Astrocyte (in vitro differentiated cells and primary cell): ENCODE measurements at regions not wholly inside any gene's neighbourhood (a gene's known extent, or its start where the extent isn't known, plus 50 kb on each side); places are given as distances from the start of the nearest gene placed in this dataset.
"Not testable (repeated sequence)": the region's sequence is repeated elsewhere in the genome, so short reads cannot be mapped to it uniquely, and the experiment has no call there.

Experiments
- DNase-seq: peaks from one replicate; pipeline ENCODE4 v3.0.0-alpha.2; 2010; ENCODE audit warnings: low read depth
- FAIRE-seq: peaks from 2 replicates; lab custom pipeline; 2011; peaks lifted over from hg19 to GRCh38; lab: Jason Lieb, UNC
- H2AFZ ChIP-seq: 2 replicates; pipeline ENCODE4 v1.6.0; 2012; ENCODE audit warnings: low read depth, low read length, inconsistent platforms
- H3K27ac ChIP-seq: 2 replicates; pipeline ENCODE4 v1.5.1; 2011; ENCODE audit warnings: low read depth, low read length, inconsistent platforms
- H3K27me3 ChIP-seq: 2 replicates; pipeline ENCODE4 v1.6.0; 2011; ENCODE audit warnings: low read length, inconsistent platforms; ENCODE audit not compliant: insufficient read depth
- H3K36me3 ChIP-seq: 2 replicates; pipeline ENCODE4 v1.5.1; 2011; ENCODE audit warnings: low read length, inconsistent platforms; ENCODE audit not compliant: insufficient read depth
- H3K4me1 ChIP-seq: 2 replicates; pipeline ENCODE4 v1.5.1; 2011; ENCODE audit warnings: low read length, inconsistent platforms; ENCODE audit not compliant: insufficient read depth
- H3K4me2 ChIP-seq: 2 replicates; pipeline ENCODE4 v1.6.0; 2012; ENCODE audit warnings: low read length, inconsistent platforms
- H3K4me3 ChIP-seq: 2 replicates; pipeline ENCODE4 v1.5.1; 2011; ENCODE audit warnings: low read depth, mild to moderate bottlenecking, low read length, inconsistent platforms; ENCODE audit not compliant: insufficient read depth
- H3K79me2 ChIP-seq: 2 replicates; pipeline ENCODE4 v1.6.0; 2012; ENCODE audit warnings: mild to moderate bottlenecking, low read length, inconsistent platforms; ENCODE audit not compliant: insufficient read depth
- H3K9ac ChIP-seq: 2 replicates; pipeline ENCODE4 v1.6.0; 2012; ENCODE audit warnings: mild to moderate bottlenecking, low read length, inconsistent platforms
- H3K9me3 ChIP-seq: 2 replicates; pipeline ENCODE4 v1.5.1; 2012; ENCODE audit warnings: low read depth, mild to moderate bottlenecking, low read length, inconsistent platforms; ENCODE audit not compliant: insufficient read depth
- H4K20me1 ChIP-seq: 2 replicates; pipeline ENCODE4 v1.6.0; 2012; ENCODE audit warnings: low read length, inconsistent platforms; ENCODE audit not compliant: insufficient read depth
- H3K27ac Mint-ChIP-seq: one replicate; pipeline ENCODE4 v1.8.0; 2021; ENCODE audit warnings: mild to moderate bottlenecking, mixed read lengths; ENCODE audit not compliant: unreplicated experiment
- H3K27me3 Mint-ChIP-seq: one replicate; pipeline ENCODE4 v1.8.0; 2021; ENCODE audit warnings: low read depth, mixed read lengths; ENCODE audit not compliant: unreplicated experiment
- H3K36me3 Mint-ChIP-seq: one replicate; pipeline ENCODE4 v1.8.0; 2021; ENCODE audit warnings: low read depth, mixed read lengths; ENCODE audit not compliant: unreplicated experiment
- H3K4me1 Mint-ChIP-seq: one replicate; pipeline ENCODE4 v1.8.0; 2021; ENCODE audit warnings: low read depth, mixed read lengths; ENCODE audit not compliant: unreplicated experiment
- H3K4me3 Mint-ChIP-seq: one replicate; pipeline ENCODE4 v1.8.0; 2021; ENCODE audit warnings: mild to moderate bottlenecking, moderate library complexity, mixed read lengths; ENCODE audit not compliant: unreplicated experiment
- H3K9me3 Mint-ChIP-seq: one replicate; pipeline ENCODE4 v1.8.0; 2021; ENCODE audit warnings: mild to moderate bottlenecking, mixed read lengths; ENCODE audit not compliant: unreplicated experiment
- EZH2 ChIP-seq: IDR thresholded peaks from 2 replicates; pipeline ENCODE4 v1.6.1; 2012; ENCODE audit warnings: mild to moderate bottlenecking, low read length, inconsistent platforms; ENCODE audit not compliant: insufficient read depth
- TF ChIP-seq, protein P1 (sequence below): IDR thresholded peaks from 2 replicates; pipeline ENCODE4 v1.5.1; 2011; ENCODE audit warnings: low read depth, mild to moderate bottlenecking, inconsistent platforms, low read length, moderate library complexity; ENCODE audit not compliant: insufficient read depth

DNA sequence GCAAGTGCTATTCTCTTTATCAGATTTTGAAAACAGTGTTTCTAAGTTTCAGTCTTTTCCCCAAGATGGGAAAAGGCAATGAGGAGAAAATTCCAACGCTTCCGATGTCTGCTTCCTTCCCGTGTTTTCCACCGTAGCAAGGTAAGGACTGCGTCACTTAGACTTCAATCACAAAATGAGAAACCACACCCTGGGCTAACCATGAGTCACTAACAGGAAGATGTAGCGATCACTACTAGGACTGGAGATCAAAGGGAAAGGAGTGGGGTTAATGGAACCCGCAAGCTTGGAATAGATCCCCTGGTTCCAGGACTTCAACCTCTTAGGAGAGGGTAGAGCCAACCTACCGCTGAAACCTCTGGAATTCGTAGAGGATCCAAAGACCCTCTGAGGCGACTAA lies 250.7 kb upstream of the ZFP42 start:
- no peak overlapping the region for H3K9ac ChIP-seq
- Mint-ChIP-seq H3K36me3 (no peaks in the 10 kb centered on the region), H3K4me3 (no peak overlapping the region), H3K27ac (no peak overlapping the region), H3K4me1 (no peaks in the 10 kb centered on the region), H3K27me3 (no peaks in the 10 kb centered on the region), H3K9me3 (peaks cover 2% of the 10 kb centered on the region)
- no peaks in the 10 kb centered on the region for H4K20me1 ChIP-seq
- no peaks in the 10 kb centered on the region for H3K9me3 ChIP-seq
- no peaks in the 10 kb centered on the region for H3K79me2 ChIP-seq
- H2AFZ ChIP-seq = no peak overlapping the region
- no peaks in the 10 kb centered on the region for H3K27me3 ChIP-seq
- FAIRE-seq (no peak), DNase-seq (no peak)
- TF ChIP-seq, protein P1, sequence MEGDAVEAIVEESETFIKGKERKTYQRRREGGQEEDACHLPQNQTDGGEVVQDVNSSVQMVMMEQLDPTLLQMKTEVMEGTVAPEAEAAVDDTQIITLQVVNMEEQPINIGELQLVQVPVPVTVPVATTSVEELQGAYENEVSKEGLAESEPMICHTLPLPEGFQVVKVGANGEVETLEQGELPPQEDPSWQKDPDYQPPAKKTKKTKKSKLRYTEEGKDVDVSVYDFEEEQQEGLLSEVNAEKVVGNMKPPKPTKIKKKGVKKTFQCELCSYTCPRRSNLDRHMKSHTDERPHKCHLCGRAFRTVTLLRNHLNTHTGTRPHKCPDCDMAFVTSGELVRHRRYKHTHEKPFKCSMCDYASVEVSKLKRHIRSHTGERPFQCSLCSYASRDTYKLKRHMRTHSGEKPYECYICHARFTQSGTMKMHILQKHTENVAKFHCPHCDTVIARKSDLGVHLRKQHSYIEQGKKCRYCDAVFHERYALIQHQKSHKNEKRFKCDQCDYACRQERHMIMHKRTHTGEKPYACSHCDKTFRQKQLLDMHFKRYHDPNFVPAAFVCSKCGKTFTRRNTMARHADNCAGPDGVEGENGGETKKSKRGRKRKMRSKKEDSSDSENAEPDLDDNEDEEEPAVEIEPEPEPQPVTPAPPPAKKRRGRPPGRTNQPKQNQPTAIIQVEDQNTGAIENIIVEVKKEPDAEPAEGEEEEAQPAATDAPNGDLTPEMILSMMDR = no peak
- no peak for TF ChIP-seq EZH2
- no peaks in the 10 kb centered on the region for H3K36me3 ChIP-seq
- H3K27ac ChIP-seq = no peak overlapping the region
- H3K4me1 ChIP-seq = no peaks in the 10 kb centered on the region
- H3K4me2 ChIP-seq = no peak overlapping the region
- H3K4me3 ChIP-seq = no peak overlapping the region

DNA sequence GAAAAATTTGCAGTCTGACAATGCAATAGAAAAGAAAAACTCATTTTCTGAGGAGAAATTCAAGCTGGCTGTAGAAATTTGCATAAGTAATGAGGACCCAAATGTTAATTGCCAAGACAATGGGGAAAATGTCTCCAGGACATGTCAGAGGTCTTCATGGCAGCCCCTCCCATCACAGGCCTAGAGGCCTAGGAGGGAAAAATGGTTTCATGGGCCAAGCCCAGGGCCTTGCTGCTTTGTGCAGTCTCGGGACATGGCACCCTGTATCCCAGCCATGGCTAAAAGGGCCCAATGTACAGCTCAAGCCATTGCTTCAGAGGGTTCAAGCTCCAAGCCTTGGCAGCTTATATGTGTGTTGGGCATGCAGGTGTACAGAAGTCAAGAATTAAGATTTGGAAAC lies 244.9 kb upstream of the ZFP42 start:
- H3K4me1 Mint-ChIP-seq, H3K4me2 ChIP-seq, H3K27ac Mint-ChIP-seq, H3K9ac ChIP-seq, FAIRE-seq, H3K27me3 Mint-ChIP-seq, H3K4me3 ChIP-seq, H3K36me3 ChIP-seq, DNase-seq, H3K79me2 ChIP-seq, H3K36me3 Mint-ChIP-seq, H3K27ac ChIP-seq, H3K9me3 ChIP-seq, H3K27me3 ChIP-seq, H3K4me1 ChIP-seq, H4K20me1 ChIP-seq, H3K9me3 Mint-ChIP-seq, H3K4me3 Mint-ChIP-seq, H2AFZ ChIP-seq: not testable (repeated sequence)

DNA sequence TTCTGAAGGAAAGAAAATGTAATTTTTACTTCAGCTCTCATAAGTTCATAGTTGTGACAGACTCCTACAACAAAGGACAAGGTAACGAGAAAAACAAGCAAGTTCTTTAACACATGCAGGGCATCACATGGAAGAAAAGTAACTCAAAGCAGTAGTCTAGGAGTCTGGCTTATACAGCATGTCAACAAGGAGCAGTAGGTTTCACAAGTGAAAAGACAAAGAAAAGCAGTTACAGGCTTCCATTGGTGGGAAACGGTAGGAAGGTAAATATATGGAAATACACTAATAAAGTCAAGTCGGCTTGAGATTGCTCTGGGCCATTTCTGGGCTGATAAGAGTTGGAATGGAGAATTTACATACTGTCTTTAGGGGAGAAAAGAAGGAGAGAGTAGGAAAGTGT lies 228.4 kb upstream of the ZFP42 start:
- no peak overlapping the region for H3K27ac Mint-ChIP-seq
- H3K4me1 Mint-ChIP-seq = no peaks in the 10 kb centered on the region
- H3K27me3 ChIP-seq = no peaks in the 10 kb centered on the region
- TF ChIP-seq, protein P1 = no peak
- no peak for TF ChIP-seq EZH2
- H3K4me3 ChIP-seq = no peak overlapping the region
- H3K27ac ChIP-seq = no peak overlapping the region
- H4K20me1 ChIP-seq = no peaks in the 10 kb centered on the region
- H3K4me1 ChIP-seq = no peaks in the 10 kb centered on the region
- no peaks in the 10 kb centered on the region for H3K36me3 ChIP-seq
- H3K79me2 ChIP-seq = no peaks in the 10 kb centered on the region
- no peaks in the 10 kb centered on the region for H3K27me3 Mint-ChIP-seq
- H3K9ac ChIP-seq = no peak overlapping the region
- FAIRE-seq (no peak), DNase-seq (no peak)
- H2AFZ ChIP-seq = no peak overlapping the region
- H3K9me3 Mint-ChIP-seq = peaks cover 4% of the 10 kb centered on the region
- H3K4me2 ChIP-seq = no peak overlapping the region
- no peak overlapping the region for H3K4me3 Mint-ChIP-seq
- no peaks in the 10 kb centered on the region for H3K36me3 Mint-ChIP-seq
- H3K9me3 ChIP-seq = peaks cover 3% of the 10 kb centered on the region
